ENCODE measurements at regions not wholly inside any gene's neighbourhood (a gene's known extent, or its start where the extent isn't known, plus 50 kb on each side); places are given as distances from the start of the nearest gene placed in this dataset.
"Not testable (repeated sequence)": the region's sequence is repeated elsewhere in the genome, so short reads cannot be mapped to it uniquely, and the experiment has no call there.

- ATAC-seq (no peak), DNase-seq (ENCODE audit: missing footprints) (no peak)
- intact Hi-C loops (cut with DNase I): no loop called here
These were observed 110.2 kb upstream of the CST7 start for GRCh38 chr20:24838546-24839535.

DNA sequence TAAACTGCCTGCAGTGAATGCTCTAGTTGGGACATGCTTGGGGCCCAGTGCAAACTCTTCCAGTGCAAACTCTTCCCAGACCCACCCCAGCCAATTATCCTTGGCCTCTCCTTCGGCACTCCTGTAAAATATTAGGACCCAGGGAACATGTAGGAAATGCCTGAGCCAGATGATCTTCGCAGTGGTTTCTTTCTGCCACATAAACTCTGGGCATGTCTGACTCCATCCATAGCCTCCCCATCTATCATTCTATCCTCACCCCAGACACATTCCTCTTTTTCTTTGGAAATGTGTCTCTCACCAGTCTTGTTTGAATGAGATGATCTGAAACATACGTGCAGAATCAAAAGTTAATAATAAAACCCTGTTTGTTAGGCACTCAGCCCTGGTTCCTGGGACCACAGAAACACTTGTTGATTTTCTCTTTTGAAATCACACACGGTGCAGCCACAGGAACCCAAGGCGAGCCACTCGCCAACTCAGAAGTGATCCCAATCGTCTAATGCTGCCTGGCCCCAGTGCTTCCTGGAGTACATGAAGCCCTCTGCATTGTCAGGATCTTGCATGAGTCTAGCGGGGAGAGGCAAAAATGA is 108.9 kb upstream of the CST7 start:
- ATAC-seq (no peak), DNase-seq (ENCODE audit: missing footprints) (no peak)
- intact Hi-C loops (cut with DNase I): no loop called here

- no peak for DNase-seq (ENCODE audit: missing footprints)
- ATAC-seq: no peak
- intact Hi-C loops (cut with DNase I): no loop called here
These were observed 106.7 kb upstream of the CST7 start for GRCh38 chr20:24842274-24842917.

DNA sequence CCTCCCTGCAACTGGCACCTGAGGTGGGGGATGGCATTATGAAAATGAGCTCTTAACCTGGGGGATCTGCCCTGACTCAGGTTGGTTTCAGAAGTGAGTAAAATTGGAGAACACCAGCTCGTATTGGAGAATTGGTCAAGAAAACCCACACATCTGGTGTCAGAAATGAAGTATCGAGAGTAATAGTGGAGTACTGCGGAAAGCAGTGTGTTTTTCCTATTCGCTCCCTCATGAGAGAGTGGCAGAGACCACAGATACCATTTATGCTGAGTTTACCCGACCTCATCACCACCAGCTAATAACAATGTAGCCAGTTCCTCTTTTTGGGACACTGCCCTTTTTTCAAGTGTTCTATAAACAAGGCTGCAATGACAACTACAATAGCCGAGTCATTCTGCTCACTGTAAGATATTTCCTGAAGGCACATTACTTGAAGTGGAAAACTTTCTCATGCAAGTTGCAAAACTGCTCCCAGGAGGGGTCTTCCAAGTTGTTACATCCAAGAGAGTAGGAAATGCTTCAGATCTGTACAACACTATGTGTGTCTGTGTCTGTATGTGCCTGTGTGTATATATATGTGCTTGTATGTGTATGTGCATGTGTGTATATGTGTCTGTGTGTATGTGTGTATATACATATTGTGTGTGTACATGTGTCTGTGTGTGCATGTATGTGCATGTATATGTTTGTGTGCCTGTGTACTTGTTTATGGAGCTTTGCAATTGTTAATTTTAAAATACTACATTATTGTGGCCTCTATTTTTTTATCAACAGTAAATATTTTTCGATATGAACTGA is 106.0 kb upstream of the CST7 start:
- ATAC-seq: no peak
- DNase-seq (ENCODE audit: missing footprints): no peak
- intact Hi-C loops (cut with DNase I): no loop called here

GRCh38 chr20:24850176-24850575 is 98.9 kb upstream of the CST7 start:
- intact Hi-C loops (cut with DNase I): no loop called here
- no peak for ATAC-seq

GRCh38 chr20:24851346-24852019 is 97.6 kb upstream of the CST7 start:
- intact Hi-C loops (cut with DNase I): no loop called here
- ATAC-seq (no peak), DNase-seq (ENCODE audit: missing footprints) (no peak)

More at GRCh38 chr20:24850176-24850575, 98.9 kb upstream of the CST7 start:
- DNase-seq (ENCODE audit: missing footprints): no peak

DNA sequence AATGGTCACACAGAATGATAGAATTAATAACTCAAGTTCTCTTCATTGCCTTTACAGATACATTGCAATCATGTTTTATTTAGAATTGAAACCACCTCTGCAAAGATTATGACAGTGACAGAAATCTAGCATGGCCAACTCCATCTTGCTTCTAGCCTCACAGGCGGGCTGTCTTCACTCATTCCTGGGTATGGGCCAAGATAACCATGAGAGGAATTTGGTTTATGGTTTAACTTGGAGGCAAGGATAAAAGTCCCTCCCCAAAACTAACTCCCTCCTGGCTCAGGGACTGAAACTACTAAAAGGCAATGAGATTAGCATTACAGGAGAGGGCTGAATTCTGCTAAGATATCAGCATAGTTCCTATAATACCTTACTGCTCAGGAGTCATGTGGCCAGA is 95.2 kb upstream of the CST7 start:
- intact Hi-C loops (cut with DNase I): no loop called here
- DNase-seq (ENCODE audit: missing footprints) (no peak), ATAC-seq (no peak)

DNA sequence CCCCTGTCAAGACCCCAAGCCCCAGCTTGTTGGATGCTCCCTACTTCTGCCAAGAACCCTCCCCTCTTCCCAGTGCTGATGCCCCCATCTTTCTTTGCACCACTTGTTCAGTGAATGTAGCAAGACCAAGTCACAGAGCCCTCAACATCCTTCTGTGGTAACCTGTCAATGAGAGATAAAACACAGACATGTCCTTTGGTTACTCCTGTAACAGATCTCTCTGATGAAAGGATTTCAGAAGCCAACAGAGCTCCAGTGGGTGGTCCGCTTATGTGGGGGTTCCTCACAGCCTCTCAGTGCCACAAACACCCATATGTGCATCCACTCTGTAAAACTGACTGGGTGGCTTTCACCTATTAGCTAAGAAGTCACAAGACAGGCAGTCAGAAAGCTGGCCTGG is 93.2 kb upstream of the CST7 start:
- ATAC-seq: no peak
- no peak for DNase-seq (ENCODE audit: missing footprints)
- intact Hi-C loops (cut with DNase I): no loop called here

- ATAC-seq; DNase-seq (ENCODE audit: missing footprints); intact Hi-C loops (cut with DNase I): not testable (repeated sequence)
These were observed 90.6 kb upstream of the CST7 start for GRCh38 chr20:24858500-24858899.

DNA sequence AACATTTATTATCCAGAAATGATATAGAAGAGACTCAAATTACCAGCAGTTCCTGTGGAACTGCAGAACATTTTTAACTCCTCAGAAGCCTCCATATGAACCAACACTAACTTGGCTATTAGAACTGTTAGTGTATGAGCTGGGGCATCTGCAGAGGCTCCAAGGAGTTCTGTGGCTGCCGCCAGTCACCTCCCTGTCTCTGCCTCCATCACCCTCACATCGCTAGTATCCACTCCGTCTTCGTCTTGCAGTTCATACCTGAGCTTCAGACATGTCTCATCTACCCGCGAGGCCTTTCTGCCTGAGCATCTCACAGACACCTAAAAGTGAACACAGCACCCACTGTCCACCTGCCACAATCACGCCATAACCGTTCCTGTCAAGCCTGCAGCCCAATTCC is 89.5 kb upstream of the CST7 start:
- intact Hi-C loops (cut with DNase I): no loop called here
- ATAC-seq (no peak), DNase-seq (ENCODE audit: missing footprints) (no peak)

DNA sequence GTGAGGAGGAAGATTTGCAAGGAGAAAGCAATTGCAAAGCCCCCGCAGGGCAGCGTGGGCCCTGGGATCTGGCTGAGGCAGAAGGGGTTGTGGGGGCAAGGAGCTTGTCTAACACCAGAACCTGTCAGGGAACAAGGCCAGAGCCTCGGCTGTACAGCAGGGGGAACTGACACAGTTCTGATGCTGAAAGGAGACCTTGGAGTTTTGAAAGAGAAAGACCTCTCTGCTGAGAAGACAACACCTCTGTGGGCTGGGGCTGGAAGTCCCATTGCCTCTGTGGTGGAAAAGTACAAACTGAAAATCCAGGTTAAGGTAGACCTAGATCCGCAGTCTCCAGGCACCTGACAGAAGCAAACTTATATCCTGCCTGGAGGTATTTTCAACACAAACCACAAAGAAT is 86.9 kb upstream of the CST7 start:
- no peak for ATAC-seq
- intact Hi-C loops (cut with DNase I): no loop called here
- DNase-seq (ENCODE audit: missing footprints): no peak

GRCh38 chr20:24862606-24863005 is 86.5 kb upstream of the CST7 start:
- intact Hi-C loops (cut with DNase I): no loop called here
- no peak for DNase-seq (ENCODE audit: missing footprints)
- no peak for ATAC-seq

DNA sequence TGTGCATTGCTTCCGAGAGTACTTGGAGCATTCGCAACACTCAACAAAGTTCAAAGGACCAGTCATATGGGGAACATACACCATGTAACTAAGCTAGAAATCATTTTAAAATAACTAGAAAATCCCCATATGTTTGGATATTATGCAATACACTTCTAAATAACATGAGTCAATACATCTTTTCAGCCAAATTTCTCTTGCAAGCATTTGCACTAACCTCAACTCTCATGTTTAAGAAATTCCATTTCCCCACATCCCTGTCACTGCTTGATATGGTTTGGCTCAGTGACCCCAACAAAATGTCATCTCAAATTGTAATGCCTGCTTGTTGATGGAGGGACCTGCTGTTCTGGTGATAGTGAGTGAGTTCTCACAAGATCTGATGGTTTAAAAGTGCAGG is 85.7 kb upstream of the CST7 start:
- ATAC-seq: no peak
- DNase-seq (ENCODE audit: missing footprints): no peak
- intact Hi-C loops (cut with DNase I): no loop called here

DNA sequence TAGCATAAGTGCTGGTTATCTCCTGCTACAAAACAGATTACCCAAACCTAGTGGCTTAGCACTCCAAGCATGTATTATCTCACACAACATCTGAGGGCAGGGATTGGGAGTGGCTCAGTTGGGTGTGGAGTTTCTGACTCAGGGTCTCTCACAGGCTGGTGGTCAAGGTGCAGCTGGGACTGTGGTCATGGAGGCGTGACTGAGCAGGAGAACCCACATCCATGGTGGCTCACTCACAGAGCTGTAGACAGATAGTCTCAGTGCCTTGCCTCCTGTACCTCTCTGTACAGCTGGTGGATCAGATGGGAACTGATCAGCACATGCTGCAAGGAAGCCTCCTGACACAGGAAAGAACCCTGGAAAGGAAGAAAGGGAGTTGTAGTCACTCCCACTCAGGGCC is 83.1 kb upstream of the CST7 start:
- no peak for ATAC-seq
- no peak for DNase-seq (ENCODE audit: missing footprints)
- intact Hi-C loops (cut with DNase I): no loop called here

GRCh38 chr20:24866742-24867141 is 82.3 kb upstream of the CST7 start:
- DNase-seq (ENCODE audit: missing footprints) (no peak), ATAC-seq (no peak)
- intact Hi-C loops (cut with DNase I): no loop called here

GRCh38 chr20:24867556-24867955 is 81.5 kb upstream of the CST7 start:
- intact Hi-C loops (cut with DNase I): no loop called here
- ATAC-seq (no peak), DNase-seq (ENCODE audit: missing footprints) (no peak)

DNA sequence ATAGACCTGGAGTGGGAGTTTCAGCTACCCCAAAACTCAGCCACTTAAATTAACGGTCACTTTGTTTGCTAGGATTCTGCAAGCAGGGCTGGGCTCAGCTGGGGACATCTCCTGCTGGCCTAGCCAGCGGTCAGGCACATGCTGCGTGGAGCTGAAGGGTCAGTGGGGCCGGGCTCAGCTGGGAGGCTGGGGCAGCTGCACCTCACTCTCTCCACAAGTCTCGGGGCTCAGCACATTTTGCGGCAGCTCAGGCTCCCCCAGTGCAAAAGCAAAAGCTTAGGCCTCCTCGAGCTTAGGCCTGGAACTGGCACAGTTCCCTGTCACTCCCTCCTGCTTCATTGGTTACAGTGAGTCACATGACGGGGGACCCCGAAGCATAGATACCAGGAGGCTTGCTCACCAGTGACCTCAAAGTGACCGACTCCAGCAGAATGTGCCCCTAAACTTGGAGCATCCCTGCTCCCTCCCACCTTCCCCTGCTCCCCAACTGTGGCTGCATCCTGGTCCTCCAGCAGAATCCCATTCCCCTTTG is 80.6 kb upstream of the CST7 start:
- intact Hi-C loops (cut with DNase I): no loop called here
- ATAC-seq (no peak), DNase-seq (ENCODE audit: missing footprints) (no peak)

- DNase-seq (ENCODE audit: missing footprints) (no peak), ATAC-seq (no peak)
- intact Hi-C loops (cut with DNase I): no loop called here
These were observed 80.1 kb upstream of the CST7 start for GRCh38 chr20:24868959-24869358.

All from Right ventricle myocardium inferior (tissue), 1 donor.